Trophoblast cell (in vitro differentiated cells and primary cell): ENCODE measurements at regions not wholly inside any gene's neighbourhood (a gene's known extent, or its start where the extent isn't known, plus 50 kb on each side); places are given as distances from the start of the nearest gene placed in this dataset.

Experiments used
- DNase-seq, 2 donors: peaks; one replicate each; pipeline ENCODE4 v3.0.0-alpha.2; 2016
- H2AFZ ChIP-seq: 2 replicates; pipeline ENCODE4 v1.6.1; 2013; ENCODE audit warnings: low read length, moderate library complexity, mild to moderate bottlenecking; ENCODE audit not compliant: insufficient read depth, poor library complexity
- H2AK5ac ChIP-seq: 2 replicates; pipeline ENCODE4 v1.6.1; 2013; ENCODE audit warnings: mild to moderate bottlenecking, low read length
- H2BK120ac ChIP-seq: 2 replicates; pipeline ENCODE4 v1.6.1; 2013; ENCODE audit warnings: low read length, mild to moderate bottlenecking, moderate library complexity; ENCODE audit not compliant: insufficient read depth, poor library complexity
- H2BK12ac ChIP-seq: 2 replicates; pipeline ENCODE4 v1.6.1; 2013; ENCODE audit warnings: mild to moderate bottlenecking, low read length, moderate library complexity
- H2BK5ac ChIP-seq: 2 replicates; pipeline ENCODE4 v1.6.1; 2013; ENCODE audit warnings: low read length, low read depth, moderate library complexity, mild to moderate bottlenecking; ENCODE audit not compliant: poor library complexity
- H3K14ac ChIP-seq: 2 replicates; pipeline ENCODE4 v1.6.1; 2013; ENCODE audit warnings: mild to moderate bottlenecking, low read length
- H3K18ac ChIP-seq: 2 replicates; pipeline ENCODE4 v1.6.1; 2013; ENCODE audit warnings: mild to moderate bottlenecking, low read length
- H3K23ac ChIP-seq: 2 replicates; pipeline ENCODE4 v1.6.1; 2013; ENCODE audit warnings: low read length
- H3K27ac ChIP-seq: 2 replicates; pipeline ENCODE4 v1.5.1; 2013; ENCODE audit warnings: low read depth, mild to moderate bottlenecking, inconsistent platforms, low read length, moderate library complexity
- H3K27me3 ChIP-seq: 2 replicates; pipeline ENCODE4 v1.6.1; 2013; ENCODE audit warnings: inconsistent platforms, mild to moderate bottlenecking, low read length, moderate library complexity; ENCODE audit not compliant: insufficient read depth
- H3K36me3 ChIP-seq, 2 experiments: 1 replicate in 1 of 2; 2 replicates in 1 of 2; pipeline ENCODE4 v1.6.1; 2013; ENCODE audit warnings: low read length in 2 of 2, mild to moderate bottlenecking in 2 of 2, moderate library complexity in 1 of 2; ENCODE audit not compliant: insufficient read depth in 2 of 2, control insufficient read depth in 1 of 2
- H3K4ac ChIP-seq: 2 replicates; pipeline ENCODE4 v1.6.1; 2013; ENCODE audit warnings: low read depth, mild to moderate bottlenecking, low read length, moderate library complexity
- H3K4me1 ChIP-seq, 2 experiments: 1 replicate in 1 of 2; 2 replicates in 1 of 2; pipeline ENCODE4 v1.6.1; 2013; ENCODE audit warnings: low read length in 2 of 2, mild to moderate bottlenecking in 2 of 2, moderate library complexity in 1 of 2; ENCODE audit not compliant: insufficient read depth in 2 of 2, control insufficient read depth in 1 of 2
- H3K4me2 ChIP-seq: 2 replicates; pipeline ENCODE4 v1.6.1; 2013; ENCODE audit warnings: inconsistent platforms, mild to moderate bottlenecking, low read length, moderate library complexity
- H3K4me3 ChIP-seq: 2 replicates; pipeline ENCODE4 v1.5.1; 2013; ENCODE audit warnings: mild to moderate bottlenecking, low read depth, low read length, inconsistent platforms
- H3K79me1 ChIP-seq: one replicate; pipeline ENCODE4 v1.6.1; 2013; ENCODE audit warnings: low read length
- H3K79me2 ChIP-seq: 2 replicates; pipeline ENCODE4 v1.6.1; 2013; ENCODE audit warnings: low read length, mild to moderate bottlenecking; ENCODE audit not compliant: control insufficient read depth, insufficient read depth, poor library complexity
- H3K9ac ChIP-seq: 2 replicates; pipeline ENCODE4 v1.6.1; 2013; ENCODE audit warnings: mild to moderate bottlenecking, low read length
- H3K9me3 ChIP-seq: 2 replicates; pipeline ENCODE4 v1.6.1; 2013; ENCODE audit warnings: low read depth, mild to moderate bottlenecking, control low read depth, inconsistent platforms, low read length; ENCODE audit not compliant: insufficient read depth
- H4K12ac ChIP-seq: 2 replicates; pipeline ENCODE4 v1.6.1; 2013; ENCODE audit warnings: low read depth, mild to moderate bottlenecking, low read length, moderate library complexity
- H4K8ac ChIP-seq: 2 replicates; pipeline ENCODE4 v1.6.1; 2013; ENCODE audit warnings: low read depth, mild to moderate bottlenecking, low read length, moderate library complexity
- H4K91ac ChIP-seq: one replicate; pipeline ENCODE4 v1.6.1; 2013; ENCODE audit warnings: low read depth, mild to moderate bottlenecking, low read length, moderate library complexity
- WGBS: extraction: QIAGEN DNeasy Blood & Tissue Kit; methylation state at CpG from one replicate; pipeline ENCODE4 v1.1.7; 2013; ENCODE audit warnings: missing lambda C conversion rate; ENCODE audit not compliant: insufficient read length, insufficient coverage; ENCODE audit errors: extremely low coverage; 5-methylcytosine and 5-hydroxymethylcytosine counted together

DNA sequence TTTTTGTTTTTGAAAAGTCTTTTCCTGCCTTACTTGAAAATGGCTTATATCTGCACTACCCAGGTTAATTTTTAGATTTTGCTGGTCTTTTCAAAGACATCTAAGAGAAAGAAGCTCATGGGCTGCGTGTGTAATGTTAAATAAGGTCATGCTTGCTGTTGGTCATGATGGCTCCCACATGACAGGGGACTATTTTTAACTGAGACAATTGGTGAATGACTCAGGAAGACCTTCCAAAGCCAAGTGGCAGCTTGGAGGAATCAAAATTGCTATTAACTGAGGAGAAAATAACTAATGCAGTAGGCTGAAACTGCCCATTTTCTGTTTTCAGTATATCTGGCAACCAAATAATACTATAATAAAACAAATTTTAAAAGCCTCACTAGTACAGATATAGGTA is 117.1 kb upstream of the SPAG17 start:
- Histone ChIP-seq H3K27me3 (no peaks in the 10 kb centered on the region), H4K12ac (no peak overlapping the region), H3K18ac (no peak overlapping the region), H3K4ac (no peak overlapping the region), H3K4me3 (no peak overlapping the region), H3K79me2 (no peaks in the 10 kb centered on the region), H2AK5ac (no peak overlapping the region), H3K23ac (no peak overlapping the region), H4K8ac (no peak overlapping the region), H2BK5ac (no peak overlapping the region), H3K36me3 (no peaks in the 10 kb centered on the region), H3K14ac (no peak overlapping the region), H4K91ac (no peak overlapping the region), H2BK12ac (no peak overlapping the region), H3K9ac (no peak overlapping the region), H2BK120ac (no peak overlapping the region), H3K9me3 (no peaks in the 10 kb centered on the region), H3K27ac (no peak overlapping the region), H3K4me1 (peaks cover 2 to 7% of the 10 kb centered on the region in 2 experiments), H3K79me1 (peaks cover 2% of the 10 kb centered on the region), H3K4me2 (no peak overlapping the region), H2AFZ (no peak overlapping the region)
- no CpG with 5 or more reads among the region's 1 CpG for WGBS
- DNase-seq, result no peak

DNA sequence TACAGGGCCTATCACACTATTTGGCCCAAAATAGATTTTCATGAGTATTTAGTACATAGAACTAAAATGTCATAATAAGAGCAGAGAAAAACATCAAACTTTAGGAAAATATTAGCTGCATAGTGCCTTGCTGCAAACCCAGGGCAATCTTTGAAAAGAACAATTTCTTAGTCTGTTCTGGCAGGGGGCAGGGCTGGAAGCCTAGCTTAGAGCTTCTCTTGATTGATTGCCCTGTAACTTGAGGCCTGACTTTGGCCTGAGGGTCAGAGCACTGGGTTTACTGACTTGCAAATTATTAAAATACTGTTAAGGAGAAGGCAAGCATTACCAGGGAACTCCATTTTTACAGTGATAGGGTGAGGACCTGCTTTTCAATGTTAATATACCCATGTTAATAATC is 115.8 kb upstream of the SPAG17 start:
- H4K8ac ChIP-seq, result no peak overlapping the region
- H2AFZ ChIP-seq, result no peak overlapping the region
- H3K9ac ChIP-seq, result no peak overlapping the region
- no peak overlapping the region for H2AK5ac ChIP-seq
- H3K4me1 ChIP-seq, result peaks cover 2 to 7% of the 10 kb centered on the region in 2 experiments
- no peak overlapping the region for H4K12ac ChIP-seq
- DNase-seq, result no peak
- H3K79me2 ChIP-seq, result no peaks in the 10 kb centered on the region
- no peak overlapping the region for H3K14ac ChIP-seq
- no peak overlapping the region for H3K18ac ChIP-seq
- no peak overlapping the region for H3K4ac ChIP-seq
- no peaks in the 10 kb centered on the region for H3K27me3 ChIP-seq
- peaks cover 2% of the 10 kb centered on the region for H3K79me1 ChIP-seq
- no peak overlapping the region for H3K4me3 ChIP-seq
- no peak overlapping the region for H4K91ac ChIP-seq
- no peaks in the 10 kb centered on the region for H3K9me3 ChIP-seq
- no peak overlapping the region for H3K4me2 ChIP-seq
- no peak overlapping the region for H3K23ac ChIP-seq
- H3K36me3 ChIP-seq, result no peaks in the 10 kb centered on the region
- no peak overlapping the region for H2BK120ac ChIP-seq
- H3K27ac ChIP-seq, result no peak overlapping the region
- H2BK5ac ChIP-seq, result no peak overlapping the region
- H2BK12ac ChIP-seq, result no peak overlapping the region

DNA sequence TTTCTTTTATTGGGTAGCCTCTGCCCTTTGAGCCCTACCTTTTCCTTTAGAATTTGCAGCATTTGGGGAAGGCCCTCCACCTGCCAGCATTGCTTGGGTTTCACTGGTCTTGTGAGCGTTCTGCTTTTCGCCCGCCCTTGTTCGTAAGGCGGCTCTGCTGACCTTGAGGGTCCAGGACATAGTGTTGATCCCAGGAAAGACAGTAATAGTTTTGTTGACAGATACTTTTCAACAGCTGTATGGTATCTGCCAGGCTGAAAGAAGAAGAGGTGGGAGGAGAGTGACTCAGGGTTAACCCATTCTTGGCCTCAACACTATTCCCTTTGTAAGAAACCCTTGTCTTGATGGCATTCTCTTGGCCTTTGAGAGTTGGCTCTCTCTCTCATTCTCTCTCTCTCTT is 113.4 kb upstream of the SPAG17 start:
- Histone ChIP-seq H3K9ac (no peak overlapping the region), H3K4ac (no peak overlapping the region), H3K4me1 (peaks cover 4 to 10% of the 10 kb centered on the region in 2 experiments), H4K12ac (no peak overlapping the region), H2AK5ac (no peak overlapping the region), H4K91ac (no peak overlapping the region), H3K27ac (no peak overlapping the region), H3K18ac (no peak overlapping the region), H3K4me2 (no peak overlapping the region), H4K8ac (no peak overlapping the region), H3K79me1 (peaks cover 2% of the 10 kb centered on the region), H2BK120ac (no peak overlapping the region), H2AFZ (no peak overlapping the region), H3K23ac (no peak overlapping the region), H3K9me3 (no peaks in the 10 kb centered on the region), H3K79me2 (no peaks in the 10 kb centered on the region), H3K36me3 (no peaks in the 10 kb centered on the region), H3K27me3 (no peaks in the 10 kb centered on the region), H3K14ac (no peak overlapping the region), H3K4me3 (no peak overlapping the region), H2BK5ac (no peak overlapping the region), H2BK12ac (no peak overlapping the region)
- no peak for DNase-seq
- no CpG with 5 or more reads among the region's 5 CpGs for WGBS

DNA sequence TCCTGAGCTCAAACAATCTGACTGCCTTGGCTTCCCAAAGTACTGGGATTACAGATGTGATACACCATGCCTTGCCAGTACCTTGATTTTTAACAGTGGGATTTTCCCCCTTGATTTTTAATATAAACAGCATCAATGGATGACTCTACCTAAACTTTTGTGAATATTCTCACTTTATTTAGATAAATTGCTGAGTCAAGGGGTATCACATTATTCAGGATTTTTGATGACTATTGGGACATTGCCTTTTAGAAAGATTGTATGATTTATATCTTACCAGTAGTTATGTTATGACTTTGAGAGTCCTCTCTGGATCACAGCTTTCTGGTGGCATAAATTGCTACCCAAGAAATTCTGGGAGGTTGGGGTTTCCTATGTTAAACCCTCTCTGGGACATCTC is 112.5 kb upstream of the SPAG17 start:
- no peak overlapping the region for H4K12ac ChIP-seq
- H3K4ac ChIP-seq, result no peak overlapping the region
- peaks cover 3 to 9% of the 10 kb centered on the region in 2 experiments for H3K4me1 ChIP-seq
- no peaks in the 10 kb centered on the region for H3K36me3 ChIP-seq
- no peaks in the 10 kb centered on the region for H3K79me2 ChIP-seq
- no peaks in the 10 kb centered on the region for H3K9me3 ChIP-seq
- no peak overlapping the region for H3K14ac ChIP-seq
- no peak overlapping the region for H3K4me2 ChIP-seq
- no peak overlapping the region for H4K8ac ChIP-seq
- no peak overlapping the region for H2BK5ac ChIP-seq
- H3K79me1 ChIP-seq, result peaks cover 2% of the 10 kb centered on the region
- DNase-seq, result no peak
- H3K18ac ChIP-seq, result no peak overlapping the region
- H4K91ac ChIP-seq, result no peak overlapping the region
- H2AFZ ChIP-seq, result no peak overlapping the region
- no peak overlapping the region for H3K23ac ChIP-seq
- no peak overlapping the region for H3K9ac ChIP-seq
- H2BK12ac ChIP-seq, result no peak overlapping the region
- no peak overlapping the region for H3K27ac ChIP-seq
- no peaks in the 10 kb centered on the region for H3K27me3 ChIP-seq
- H2BK120ac ChIP-seq, result no peak overlapping the region
- H3K4me3 ChIP-seq, result no peak overlapping the region
- H2AK5ac ChIP-seq, result no peak overlapping the region
